Panc1 (cell line): ENCODE measurements at regions not wholly inside any gene's neighbourhood (a gene's known extent, or its start where the extent isn't known, plus 50 kb on each side); places are given as distances from the start of the nearest gene placed in this dataset.

Experiments used
- CTCF ChIP-seq: fragments of 450-650 bp; IDR thresholded peaks from 2 replicates; pipeline ENCODE4 v1.5.1; 2017; ENCODE audit warnings: mild to moderate bottlenecking
- POLR2AphosphoS5 ChIP-seq: IDR thresholded peaks from 2 replicates; pipeline ENCODE4 v1.6.1; 2012; ENCODE audit warnings: mild to moderate bottlenecking, low read depth, low read length, moderate library complexity
- REST ChIP-seq, 2 experiments: IDR thresholded peaks; 2 replicates each; pipeline ENCODE4 v1.6.1; 2011 to 2012; ENCODE audit warnings: low read depth in 2 of 2, control low read depth in 1 of 2, low read length in 1 of 2, mild to moderate bottlenecking in 1 of 2, moderate library complexity in 1 of 2; ENCODE audit not compliant: insufficient read depth in 1 of 2
- SIN3A ChIP-seq: IDR thresholded peaks from 2 replicates; pipeline ENCODE4 v1.6.1; 2012; ENCODE audit warnings: low read depth, mild to moderate bottlenecking, low read length, moderate library complexity, borderline replicate concordance; ENCODE audit not compliant: insufficient read depth
- TCF7L2 ChIP-seq: IDR thresholded peaks from 2 replicates; pipeline ENCODE4 v1.6.1; 2011; ENCODE audit warnings: mild to moderate bottlenecking, low read depth, low read length, inconsistent platforms

- no peak for TF ChIP-seq CTCF
- TF ChIP-seq SIN3A: no peak
- TF ChIP-seq REST (IDR thresholded peaks at IDR 0.05; ENCODE audit: insufficient read depth in 1 of 2, low read depth in 2 of 2, low read length in 1 of 2): no peak
- TF ChIP-seq POLR2AphosphoS5: no peak
- no peak for TF ChIP-seq TCF7L2
These were observed 55.9 kb upstream of the LOC128125822 start for GRCh38 chr6:63516186-63516944.
